ENCODE measurements at regions not wholly inside any gene's neighbourhood (a gene's known extent, or its start where the extent isn't known, plus 50 kb on each side); places are given as distances from the start of the nearest gene placed in this dataset.

GRCh38 chr22:47883757-47884156, 1121.3 kb downstream of the TBC1D22A start:
- no peak for TF ChIP-seq EZH2phosphoT487 (IDR thresholded peaks at IDR 0.05; ENCODE audit: borderline replicate concordance)
- no peak for TF ChIP-seq CTCF (IDR thresholded peaks at IDR 0.05 in 2 of 3, conservative IDR thresholded peaks at IDR 0.05 in 1 of 3; ENCODE audit: borderline replicate concordance in 1 of 3, insufficient read depth in 1 of 3, low read depth in 2 of 3, low read length in 2 of 3)
- TF ChIP-seq YY1 (IDR thresholded peaks at IDR 0.05; ENCODE audit: extremely low read depth, insufficient replicate concordance, low read depth, low read length), result no peak
